ENCODE measurements at regions not wholly inside any gene's neighbourhood (a gene's known extent, or its start where the extent isn't known, plus 50 kb on each side); places are given as distances from the start of the nearest gene placed in this dataset.

DNA sequence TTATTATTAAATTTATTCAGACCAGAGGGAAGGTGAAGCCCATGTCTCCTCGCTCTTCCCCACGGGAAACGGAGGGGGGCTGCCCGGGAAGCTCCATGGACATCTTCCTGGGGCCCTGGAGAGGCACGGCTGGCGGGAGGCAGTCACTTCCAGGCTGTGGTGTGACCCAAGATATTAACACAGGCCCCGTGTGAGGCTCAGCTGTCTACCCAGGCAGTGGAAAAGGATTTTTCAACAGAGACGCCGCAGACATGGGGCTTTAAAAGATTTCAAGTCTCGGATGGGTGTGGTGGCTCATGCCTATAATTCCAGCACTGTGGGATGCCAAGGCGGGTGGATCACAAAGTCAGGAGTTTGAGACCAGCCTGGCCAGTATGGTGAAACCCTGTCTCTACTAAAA, 117.9 kb downstream of the ERMARD start:
- FAIRE-seq (no peak), DNase-seq (ENCODE audit: insufficient read length, low spot score) (no peak)
- TF ChIP-seq CTCF (IDR thresholded peaks at IDR 0.05; ENCODE audit: insufficient read depth, missing control alignments), result no peak

- DNase-seq (ENCODE audit: insufficient read length, low spot score) (no peak), FAIRE-seq (no peak)
- TF ChIP-seq CTCF (IDR thresholded peaks at IDR 0.05; ENCODE audit: insufficient read depth, missing control alignments), result no peak
Observed at GRCh38 chr6:169868458-169868857, 117.0 kb downstream of the ERMARD start.

GRCh38 chr6:169867751-169868191, 116.3 kb downstream of the ERMARD start:
- FAIRE-seq (no peak), DNase-seq (ENCODE audit: insufficient read length, low spot score) (no peak)
- TF ChIP-seq CTCF (IDR thresholded peaks at IDR 0.05; ENCODE audit: insufficient read depth, missing control alignments), result no peak

DNA sequence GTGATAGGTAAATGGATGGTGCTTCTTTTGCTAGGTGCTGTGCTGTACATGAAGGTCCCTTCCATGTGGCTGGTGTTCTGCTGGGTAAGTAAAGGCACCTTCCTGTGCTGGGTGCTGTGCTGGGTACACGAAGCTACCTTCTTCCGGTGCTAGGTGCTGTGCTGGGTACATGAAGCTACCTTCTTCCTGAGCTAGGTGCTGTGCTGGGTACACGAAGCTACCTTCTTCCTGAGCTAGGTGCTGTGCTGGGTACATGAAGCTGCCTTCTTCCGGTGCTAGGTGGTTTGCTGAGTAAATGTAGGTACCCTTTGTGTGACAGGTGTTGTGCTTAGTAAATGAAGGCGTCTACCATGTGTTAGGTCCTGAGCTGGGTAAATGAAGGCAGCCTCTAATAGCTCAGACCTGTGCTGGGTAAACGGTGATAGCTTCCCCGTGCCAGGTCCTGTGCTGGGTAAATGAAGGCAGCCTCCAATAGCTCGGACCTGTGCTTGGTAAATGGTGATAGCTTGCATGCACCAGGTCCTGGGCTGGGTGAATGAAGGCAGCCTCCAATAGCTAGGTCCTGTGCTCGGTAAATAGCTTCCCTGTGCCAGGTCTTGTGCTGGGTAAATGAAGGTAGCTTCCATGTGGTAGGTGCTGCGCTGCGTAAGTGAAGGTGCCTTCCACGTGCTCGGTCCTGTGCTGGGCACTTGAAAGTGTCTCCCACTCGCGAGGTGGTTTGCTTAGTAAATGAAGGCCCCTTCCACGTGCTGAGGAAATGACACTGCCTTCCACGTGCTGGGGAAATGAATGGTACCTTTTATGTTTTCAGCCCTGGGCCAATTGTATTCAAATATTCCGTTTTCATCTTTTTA, 115.5 kb downstream of the ERMARD start:
- FAIRE-seq, result no peak
- DNase-seq (ENCODE audit: insufficient read length, low spot score), result no peak
- TF ChIP-seq CTCF (IDR thresholded peaks at IDR 0.05; ENCODE audit: insufficient read depth, missing control alignments), result no peak

GRCh38 chr6:169866140-169866534, 114.7 kb downstream of the ERMARD start:
- FAIRE-seq (no peak), DNase-seq (ENCODE audit: insufficient read length, low spot score) (no peak)
- no peak for TF ChIP-seq CTCF (IDR thresholded peaks at IDR 0.05; ENCODE audit: insufficient read depth, missing control alignments)

DNA sequence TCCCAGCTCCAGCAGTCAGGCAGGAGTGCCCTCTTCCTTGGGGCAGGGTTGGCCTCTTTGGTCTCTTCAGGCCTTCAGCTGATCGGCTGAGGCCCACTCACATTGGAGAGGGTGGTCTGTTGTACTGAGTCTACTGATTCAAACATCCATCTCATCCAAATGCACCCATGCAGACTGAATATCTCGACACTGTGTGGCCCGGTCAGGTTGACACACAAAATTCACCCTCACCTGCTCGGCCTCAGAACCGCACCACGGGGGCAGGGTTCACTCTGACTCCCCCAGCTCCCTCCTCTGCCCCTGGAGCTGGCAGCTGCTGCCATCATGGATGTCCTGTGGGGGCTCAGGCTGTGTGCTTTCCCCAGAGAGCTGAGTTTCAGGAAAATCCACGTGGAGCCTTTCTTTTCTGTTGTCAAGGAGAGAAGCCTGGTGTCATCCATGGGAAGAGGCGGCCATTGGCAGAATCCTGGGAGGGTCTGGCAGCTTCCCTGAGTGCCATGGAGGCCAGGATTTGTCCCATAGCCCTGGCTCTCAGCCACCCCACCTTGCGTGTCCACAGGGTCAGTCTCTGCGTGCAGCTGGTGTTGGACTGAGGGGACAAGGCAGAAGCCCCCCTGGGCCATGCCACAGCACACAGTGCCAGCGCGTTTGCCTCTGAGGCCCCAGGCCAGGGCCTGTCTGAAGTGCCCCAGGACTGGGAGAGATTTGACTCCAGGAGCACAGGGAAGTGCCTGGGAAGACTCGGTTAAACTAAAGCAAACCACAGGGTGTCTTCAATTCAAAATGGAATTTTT, 114.1 kb downstream of the ERMARD start:
- no peak for DNase-seq (ENCODE audit: insufficient read length, low spot score)
- no peak for TF ChIP-seq CTCF (IDR thresholded peaks at IDR 0.05; ENCODE audit: insufficient read depth, missing control alignments)
- no peak for FAIRE-seq
